Skin epidermis (tissue), 12 donors: ENCODE measurements at regions not wholly inside any gene's neighbourhood (a gene's known extent, or its start where the extent isn't known, plus 50 kb on each side); places are given as distances from the start of the nearest gene placed in this dataset.
"Not testable (repeated sequence)": the region's sequence is repeated elsewhere in the genome, so short reads cannot be mapped to it uniquely, and the experiment has no call there.

Source experiments
- H3K27ac ChIP-seq, 21 experiments: fragments of 200-600 bp; sonication (generic) in 11 of 21; one replicate each; pipeline ENCODE4 v1.5.0; 2020; ENCODE audit warnings: mild to moderate bottlenecking in 3 of 21, inconsistent platforms in 2 of 21, moderate library complexity in 2 of 21
- H3K4me3 ChIP-seq, 7 experiments: fragments of 200-600 bp; sonication (generic) in 2 of 7; one replicate each; pipeline ENCODE4 v1.5.0; 2020; ENCODE audit warnings: inconsistent platforms in 2 of 7, mild to moderate bottlenecking in 2 of 7, moderate library complexity in 1 of 7

DNA sequence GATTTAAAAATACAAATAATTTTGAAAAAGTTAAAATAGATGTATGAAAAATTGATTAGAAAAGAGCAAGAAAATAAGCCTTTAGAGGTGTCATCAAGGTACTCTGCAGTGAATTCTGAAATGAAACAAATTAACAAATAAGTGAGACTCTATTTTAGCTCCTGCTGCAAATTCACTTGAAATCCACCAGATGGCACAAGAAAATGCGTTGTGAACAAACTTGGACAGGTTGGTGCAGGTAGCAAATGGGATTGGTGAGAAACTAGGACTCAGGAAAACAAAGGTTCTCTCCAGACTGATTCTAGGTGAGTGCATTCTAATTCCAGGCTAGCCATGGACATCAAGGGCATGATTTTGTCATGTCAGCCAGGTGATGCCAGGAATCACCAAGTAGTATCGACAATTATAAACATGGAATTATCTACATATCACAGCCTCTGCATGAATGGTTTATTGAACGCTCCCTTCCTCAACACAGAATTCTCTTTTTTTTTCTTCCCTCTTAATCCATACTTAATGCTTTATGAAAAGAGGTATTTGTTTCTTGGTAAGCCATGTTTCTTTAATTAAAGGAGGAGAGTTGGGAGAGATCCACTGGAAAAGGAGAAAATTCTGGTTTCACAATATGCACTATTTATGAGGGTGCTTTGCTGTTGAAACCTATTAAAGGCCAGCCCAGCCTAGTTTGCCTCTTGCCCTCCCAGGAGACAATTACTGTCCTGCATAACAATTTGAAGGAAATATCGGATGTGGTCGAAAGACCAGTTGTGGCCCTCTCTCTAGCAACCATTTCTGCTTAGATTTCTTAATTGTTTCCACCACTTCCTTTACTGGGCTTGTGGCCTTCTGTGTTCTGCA, 118.1 kb downstream of the ZNF365 start:
- Histone ChIP-seq H3K27ac (peak overlapping the region in 7 of 21 experiments; percentile 3 to 59 (median 32)), H3K4me3 (no peak overlapping the region)

DNA sequence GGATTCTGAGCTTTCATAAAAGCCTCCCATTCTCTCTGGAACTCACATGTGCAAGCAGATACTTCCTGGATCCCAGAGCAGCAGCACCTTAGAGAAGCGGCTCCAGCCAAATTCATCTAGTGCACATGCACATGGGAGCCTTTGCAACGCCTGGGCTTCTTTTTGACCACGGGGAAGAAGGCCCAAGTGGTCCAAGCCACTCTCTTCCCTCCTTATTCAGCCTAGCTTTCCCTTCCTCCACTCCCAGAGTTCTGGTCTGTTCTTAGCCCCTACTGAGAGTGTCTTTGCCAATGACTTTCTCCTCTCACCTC, 118.7 kb downstream of the ZNF365 start:
- no peak overlapping the region for H3K4me3 ChIP-seq
- H3K27ac ChIP-seq = peak overlapping the region in 9 of 21 experiments; percentile 3 to 59 (median 26)

DNA sequence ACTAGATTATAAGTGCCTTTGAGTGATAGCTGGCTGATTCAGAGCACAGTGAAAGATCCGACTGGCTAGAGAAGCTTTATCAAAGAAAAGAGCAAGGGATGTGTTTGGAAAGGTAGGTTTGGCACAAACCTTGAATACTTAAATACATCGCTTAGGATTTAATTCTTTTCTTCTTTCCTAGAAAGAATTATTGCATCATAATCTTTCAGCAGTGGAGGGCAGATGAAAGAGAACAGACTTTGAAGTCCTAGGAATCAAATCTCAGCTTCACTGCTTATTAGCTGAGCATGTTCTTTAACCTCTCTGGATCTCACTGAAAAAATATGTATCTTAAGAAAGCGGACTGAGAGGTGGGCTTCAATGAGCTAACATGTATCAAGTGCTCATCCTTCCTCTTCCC, 122.8 kb downstream of the ZNF365 start:
- H3K27ac ChIP-seq = no peak overlapping the region
- no peak overlapping the region for H3K4me3 ChIP-seq

DNA sequence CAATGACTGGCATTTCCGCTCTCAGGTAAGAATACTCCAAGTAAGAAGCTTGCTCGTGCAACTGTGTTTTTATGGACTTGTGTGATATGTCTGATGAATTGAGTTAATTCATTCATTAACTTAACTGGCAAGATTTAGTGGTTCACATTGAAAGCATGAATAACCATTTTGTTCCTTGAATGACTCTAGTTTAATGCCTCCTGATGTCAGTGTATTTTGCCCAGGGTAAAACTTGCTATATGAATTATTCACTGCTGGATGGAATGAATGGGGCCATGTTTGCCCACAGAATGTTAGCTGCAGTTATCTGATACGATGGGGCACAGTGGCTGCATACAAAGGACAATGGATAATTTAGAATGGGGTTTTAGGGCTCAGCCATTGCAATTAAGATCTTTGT, 124.1 kb downstream of the ZNF365 start:
- H3K4me3 ChIP-seq = no peak overlapping the region
- H3K27ac ChIP-seq = no peak overlapping the region

DNA sequence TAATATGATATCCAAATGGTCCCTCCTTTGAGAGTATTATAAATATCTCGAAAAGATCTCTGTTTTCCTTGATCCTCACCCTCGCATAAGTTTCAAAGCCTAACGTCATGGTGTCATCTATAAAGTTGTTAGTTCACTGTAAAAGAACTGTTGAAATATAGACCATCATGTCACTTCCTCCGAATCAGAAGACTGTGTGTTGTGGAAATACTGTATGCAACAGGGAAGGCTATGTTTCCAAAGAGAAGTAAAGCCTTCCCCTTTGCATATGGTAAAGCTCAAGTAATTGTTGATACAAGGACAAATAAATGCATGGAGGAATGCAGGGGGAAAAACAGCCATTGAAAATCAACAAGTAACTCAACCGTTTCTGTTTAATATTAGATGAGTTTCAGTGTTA, 125.9 kb downstream of the ZNF365 start:
- not testable (repeated sequence) for H3K27ac ChIP-seq, H3K4me3 ChIP-seq

DNA sequence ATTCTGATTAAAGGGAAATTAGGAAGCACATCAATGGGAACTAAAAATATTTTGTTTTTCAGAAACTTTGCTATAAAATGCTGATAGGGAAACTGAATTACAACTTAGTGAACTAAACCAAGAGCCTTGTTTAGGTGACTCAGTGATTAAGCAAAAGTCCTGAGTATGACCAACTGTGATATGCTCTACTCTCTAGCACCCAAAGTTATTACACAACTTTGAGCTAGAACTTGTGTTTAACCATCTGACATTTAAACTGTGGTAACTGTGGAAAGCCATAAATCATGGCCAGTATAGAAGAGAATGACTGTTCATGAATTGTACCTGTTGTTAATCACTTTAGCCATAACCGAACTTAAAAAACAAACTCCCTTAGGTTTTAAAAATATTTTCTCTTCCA, 127.4 kb downstream of the ZNF365 start:
- Histone ChIP-seq H3K27ac (no peak overlapping the region), H3K4me3 (no peak overlapping the region)

DNA sequence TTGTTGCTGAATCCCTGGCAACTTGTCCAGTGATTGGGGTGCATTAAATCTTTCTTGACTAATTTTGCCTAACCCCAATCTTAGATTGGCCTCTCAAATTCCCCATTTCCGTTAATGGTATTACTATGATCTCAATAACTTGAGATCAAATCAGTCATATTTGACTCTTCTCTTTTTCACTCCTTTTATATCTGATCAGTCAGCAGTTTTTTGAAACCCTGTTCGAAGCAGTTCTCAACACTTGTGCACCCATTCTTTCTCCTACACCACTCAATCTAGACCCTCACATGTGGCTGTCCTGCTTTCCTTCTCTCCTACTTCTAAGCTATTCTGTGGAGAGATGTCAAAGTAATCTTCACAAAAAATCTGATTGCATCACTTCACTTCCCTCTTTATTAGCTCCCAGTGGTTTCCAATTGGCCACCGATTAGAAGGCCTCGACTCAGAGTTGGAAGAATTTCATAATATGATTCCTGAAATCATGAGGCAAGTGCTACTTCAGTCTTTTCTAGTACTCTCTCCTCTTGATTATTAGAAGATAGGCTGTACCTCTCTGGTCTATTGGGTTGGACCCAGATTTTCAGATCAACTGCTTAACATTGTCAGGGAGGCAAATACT, 128.9 kb downstream of the ZNF365 start:
- no peak overlapping the region for H3K4me3 ChIP-seq
- H3K27ac ChIP-seq = peak overlapping the region in 1 of 21 experiments; percentile 10

DNA sequence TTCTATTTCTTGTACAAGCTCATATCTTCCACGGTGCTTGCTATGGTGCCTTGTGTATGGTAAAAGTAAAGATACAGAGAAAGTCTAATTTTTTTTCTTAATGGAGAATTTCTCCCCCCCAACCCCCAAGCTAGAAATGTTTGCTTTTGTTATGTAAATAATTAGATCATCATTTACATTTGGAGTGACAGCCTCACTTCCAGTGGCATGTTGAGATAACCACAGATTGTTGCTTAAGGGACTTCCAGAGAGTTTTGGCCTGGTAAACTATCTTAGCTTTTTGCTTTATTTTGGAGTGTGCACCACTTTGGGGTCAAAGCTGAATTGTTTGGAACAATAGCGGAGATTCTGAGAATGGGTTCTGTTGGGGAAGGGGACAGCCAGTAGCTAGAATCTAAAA, 129.7 kb downstream of the ZNF365 start:
- H3K4me3 ChIP-seq = no peak overlapping the region
- H3K27ac ChIP-seq = no peak overlapping the region

DNA sequence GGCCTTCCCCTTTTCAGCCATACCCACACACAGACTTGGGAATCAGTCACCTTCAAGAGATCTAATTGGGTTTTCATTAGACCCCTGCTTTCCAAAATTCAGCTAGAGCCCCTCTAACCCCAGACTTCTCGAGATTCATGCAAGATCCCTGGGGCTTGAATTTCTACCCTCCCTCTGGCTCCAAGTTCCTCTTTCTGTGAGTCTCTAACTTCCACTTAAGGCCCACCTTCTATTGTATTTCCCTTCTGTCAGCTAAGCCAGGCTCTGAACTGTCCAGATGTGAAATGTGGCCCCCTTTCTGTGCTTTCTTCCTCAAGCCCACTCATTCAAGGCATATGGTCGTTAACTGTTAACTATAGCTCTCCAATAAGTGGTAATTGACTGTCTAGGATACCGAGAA, 132.2 kb downstream of the ZNF365 start:
- Histone ChIP-seq H3K27ac (no peak overlapping the region), H3K4me3 (no peak overlapping the region)

DNA sequence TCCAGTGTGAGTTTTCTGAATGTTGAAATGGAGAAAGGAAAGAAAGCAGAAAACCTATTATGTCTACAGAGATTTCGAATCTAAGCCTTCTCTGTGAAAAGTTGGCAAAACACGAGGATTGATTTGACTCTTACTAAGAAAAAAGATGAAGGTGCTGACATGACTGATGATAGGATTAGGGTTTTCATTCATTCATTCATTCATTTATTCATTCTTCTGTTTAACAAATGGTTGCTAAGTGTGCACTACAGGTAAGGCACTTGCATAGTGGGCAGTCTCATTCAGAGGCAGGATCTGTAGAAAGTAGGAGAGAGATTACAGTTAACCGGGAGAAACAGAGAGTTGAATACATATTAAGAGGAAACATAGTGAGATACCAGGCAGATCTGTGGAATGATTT, 137.1 kb downstream of the ZNF365 start:
- Histone ChIP-seq H3K4me3 (no peak overlapping the region), H3K27ac (no peak overlapping the region)

DNA sequence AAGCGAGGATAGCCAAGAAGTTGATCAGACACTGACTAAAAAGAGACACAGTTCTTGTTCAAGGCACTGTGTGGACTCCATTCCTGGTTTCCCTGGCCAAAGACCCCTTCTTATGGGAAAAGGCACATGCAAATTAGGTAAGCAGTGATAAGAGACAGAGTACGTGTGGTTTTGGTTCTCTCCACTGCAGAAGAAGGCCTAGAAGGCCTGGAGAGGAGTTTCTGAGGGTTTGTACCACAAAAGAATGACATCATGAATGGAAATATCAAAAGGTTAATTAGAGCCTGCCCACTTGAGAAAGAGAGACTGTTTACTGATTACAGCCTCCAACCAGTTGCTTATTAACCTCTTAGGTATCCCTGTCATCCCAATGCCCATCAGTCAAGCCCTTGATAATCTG, 137.5 kb downstream of the ZNF365 start:
- Histone ChIP-seq H3K4me3 (no peak overlapping the region), H3K27ac (no peak overlapping the region)

DNA sequence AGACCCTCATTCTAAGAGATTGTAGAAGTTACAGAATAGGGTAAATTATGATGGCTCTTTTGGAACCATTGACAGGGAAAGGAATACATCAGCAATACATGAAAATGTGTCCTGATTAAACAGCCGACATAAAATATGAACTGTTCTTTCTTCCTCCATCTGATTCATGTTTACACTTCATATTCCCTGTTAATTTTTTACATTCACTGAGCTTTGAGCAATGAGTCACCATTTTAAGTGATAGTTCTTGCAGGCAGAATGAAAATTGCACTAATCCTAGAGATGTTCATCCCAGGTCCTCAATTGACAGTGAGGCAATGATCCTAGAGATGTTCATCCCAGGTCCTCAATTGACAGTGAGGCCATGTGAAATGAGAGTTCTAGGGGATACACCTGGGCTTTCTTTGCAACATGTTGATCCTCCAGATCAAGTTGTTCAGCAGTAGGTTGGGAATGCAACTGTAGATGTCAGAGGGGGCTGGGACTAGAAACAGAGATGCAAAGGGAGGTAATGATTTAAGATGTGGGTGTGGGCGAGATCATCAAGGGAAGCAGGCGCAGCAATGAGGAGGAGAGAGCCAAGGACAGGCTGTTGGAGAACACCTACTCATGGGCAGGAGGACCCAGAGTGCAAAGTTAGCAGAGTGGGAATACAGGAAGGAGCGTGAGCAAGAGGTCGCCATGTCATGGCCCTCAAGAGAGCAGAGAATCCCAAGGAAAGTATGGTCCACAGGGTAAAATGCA, 138.7 kb downstream of the ZNF365 start:
- no peak overlapping the region for H3K4me3 ChIP-seq
- no peak overlapping the region for H3K27ac ChIP-seq

DNA sequence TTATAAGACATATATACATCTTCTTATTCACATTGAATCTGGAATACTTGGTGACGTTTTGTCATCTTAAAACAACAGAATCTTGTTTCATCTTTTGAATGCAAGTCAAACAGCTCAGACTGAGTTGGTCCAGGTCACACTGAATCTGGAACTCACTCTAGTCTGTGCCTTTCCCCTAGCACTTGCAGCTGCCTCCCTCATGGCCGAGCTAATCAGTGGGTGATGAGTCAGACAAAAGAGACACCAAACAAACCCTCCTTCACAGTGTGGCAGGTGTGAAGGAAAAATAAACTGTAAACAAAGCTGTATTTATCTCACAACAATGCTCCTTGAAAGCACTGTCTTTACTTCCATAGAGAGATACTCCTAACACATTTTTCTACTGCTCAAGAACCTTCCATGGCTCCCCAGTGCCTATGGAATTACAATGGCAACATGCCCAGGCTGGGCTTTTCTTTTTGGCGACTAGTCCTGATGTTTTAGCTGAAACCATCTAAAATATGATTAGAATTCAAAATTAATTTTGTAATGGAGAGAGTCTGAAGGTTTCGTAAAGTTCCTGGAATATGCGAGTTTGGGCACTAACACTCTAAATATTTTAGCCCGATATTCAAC, 140.0 kb downstream of the ZNF365 start:
- no peak overlapping the region for H3K27ac ChIP-seq
- H3K4me3 ChIP-seq = no peak overlapping the region

DNA sequence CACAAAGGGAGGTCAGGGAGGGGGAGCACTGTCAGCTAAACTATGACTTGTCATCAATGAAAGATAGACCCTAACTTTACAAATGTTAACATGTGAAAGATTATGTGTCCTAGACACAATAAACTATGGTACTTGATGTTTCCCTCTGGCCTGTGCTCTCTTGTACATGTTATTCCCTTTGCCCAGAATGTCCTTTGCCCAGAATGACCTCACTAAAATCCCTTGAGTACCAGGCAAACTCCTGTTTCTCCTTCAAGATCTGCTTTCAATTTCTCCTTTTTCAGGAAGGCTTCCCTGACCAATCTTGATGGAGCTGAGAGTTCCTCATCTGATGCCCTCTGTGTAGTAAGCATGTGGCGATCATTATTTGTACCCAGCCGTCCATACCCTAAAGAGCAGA, 143.1 kb downstream of the ZNF365 start:
- no peak overlapping the region for H3K27ac ChIP-seq

DNA sequence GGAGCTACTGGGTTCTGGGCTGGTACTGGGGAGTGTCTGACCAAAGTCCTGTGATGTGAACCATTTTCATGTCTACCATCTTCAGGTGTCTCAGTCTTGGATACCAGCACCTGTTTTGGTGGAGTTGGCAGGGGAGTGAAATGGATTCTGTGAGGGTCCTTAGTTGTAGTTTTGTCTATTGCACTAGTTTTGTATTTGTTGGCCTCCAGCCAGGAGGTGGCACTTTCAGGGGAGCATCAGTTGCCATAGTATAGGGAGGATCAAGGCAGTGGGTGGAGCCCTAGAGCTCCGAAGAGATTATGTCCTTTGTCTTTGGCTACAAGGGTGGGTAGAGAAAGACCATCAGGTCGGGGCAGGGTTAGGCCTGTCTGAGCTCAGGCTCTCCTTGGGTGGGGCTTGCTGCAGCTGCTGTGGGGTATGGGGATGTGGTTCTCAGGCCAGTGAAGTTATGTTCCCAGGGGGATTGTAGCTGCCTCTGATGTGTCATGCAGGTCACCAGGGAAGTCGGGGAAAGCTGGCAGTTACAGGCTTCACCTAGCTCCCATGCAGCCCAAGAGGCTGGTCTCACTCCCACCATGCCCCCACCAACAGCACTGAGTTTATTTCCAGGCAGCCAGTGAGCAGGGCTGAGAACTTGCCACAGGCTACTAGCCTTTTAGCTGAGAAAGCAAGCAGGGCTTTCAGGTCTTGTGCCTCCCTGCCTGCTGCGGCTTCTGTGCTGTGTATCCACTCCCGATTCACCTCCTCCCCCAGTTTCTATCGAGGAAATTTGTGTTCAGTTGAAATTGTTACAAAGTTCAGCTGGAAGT, 153.1 kb downstream of the ZNF365 start:
- no peak overlapping the region for H3K4me3 ChIP-seq
- peak overlapping the region in 3 of 21 experiments; percentile 48 to 61 (median 56) for H3K27ac ChIP-seq

More for the DNA sequence above, 143.1 kb downstream of the ZNF365 start:
- no peak overlapping the region for H3K4me3 ChIP-seq

DNA sequence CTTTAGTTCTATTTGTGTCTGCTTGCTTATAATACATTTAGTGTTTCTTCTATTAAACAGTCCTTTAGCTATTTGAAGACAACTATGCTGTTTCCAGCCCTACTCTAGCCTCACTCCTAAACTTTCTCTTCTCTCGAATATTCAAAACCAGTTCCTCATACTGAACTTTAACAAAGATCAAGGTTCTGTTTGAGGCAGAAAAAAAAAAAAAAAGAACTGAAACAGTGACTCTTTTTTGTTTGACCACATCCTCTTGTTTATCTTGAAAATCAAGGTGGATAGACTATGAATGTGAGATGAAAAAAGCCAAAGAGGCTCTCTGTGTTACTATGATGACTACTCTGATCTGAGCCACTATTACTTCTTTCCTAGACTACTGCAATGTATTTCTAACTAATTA, 154.3 kb downstream of the ZNF365 start:
- H3K4me3 ChIP-seq = no peak overlapping the region

DNA sequence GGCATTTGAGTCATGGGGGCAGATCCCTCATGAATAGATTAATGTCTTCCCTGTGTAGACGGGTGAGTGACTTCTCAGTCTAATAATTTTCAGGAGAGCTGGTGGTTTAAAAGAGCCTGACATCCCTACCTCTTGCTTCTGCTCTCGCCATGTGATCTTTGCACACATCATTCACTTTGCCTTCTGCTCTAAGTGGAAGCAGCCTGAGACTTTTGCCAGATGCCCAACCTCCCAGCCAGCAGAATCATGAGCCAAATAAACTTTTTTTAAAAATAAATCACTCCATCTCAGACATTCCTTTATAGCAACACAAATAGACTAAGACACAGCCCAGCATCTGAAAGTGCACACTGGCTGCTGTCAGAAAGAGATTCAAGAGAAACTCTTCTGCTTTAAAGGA, 155.2 kb downstream of the ZNF365 start:
- H3K4me3 ChIP-seq = no peak overlapping the region
- peak overlapping the region in 1 of 21 experiments; percentile 52 for H3K27ac ChIP-seq

More for the DNA sequence above, 154.3 kb downstream of the ZNF365 start:
- peak overlapping the region in 3 of 21 experiments; percentile 48 to 61 (median 56) for H3K27ac ChIP-seq

DNA sequence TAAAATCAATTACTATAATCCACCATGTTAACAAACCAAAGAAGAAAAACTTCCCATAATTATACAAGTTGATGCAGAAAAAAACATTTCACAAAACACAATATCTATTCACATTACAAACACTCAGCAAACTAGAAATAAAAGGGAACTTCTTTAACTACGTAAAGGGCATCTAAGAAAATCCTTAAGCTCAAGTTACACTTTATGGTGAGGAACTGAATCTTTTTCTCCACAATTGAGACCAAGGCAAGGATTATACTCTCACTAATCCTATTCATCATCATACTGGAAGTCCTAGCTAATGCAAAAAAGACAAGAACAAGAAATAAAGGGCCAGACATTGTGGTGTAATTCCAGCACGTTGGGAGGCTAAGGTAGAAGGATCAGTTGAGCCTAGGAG, 159.9 kb downstream of the ZNF365 start:
- no peak overlapping the region for H3K4me3 ChIP-seq
- no peak overlapping the region for H3K27ac ChIP-seq

DNA sequence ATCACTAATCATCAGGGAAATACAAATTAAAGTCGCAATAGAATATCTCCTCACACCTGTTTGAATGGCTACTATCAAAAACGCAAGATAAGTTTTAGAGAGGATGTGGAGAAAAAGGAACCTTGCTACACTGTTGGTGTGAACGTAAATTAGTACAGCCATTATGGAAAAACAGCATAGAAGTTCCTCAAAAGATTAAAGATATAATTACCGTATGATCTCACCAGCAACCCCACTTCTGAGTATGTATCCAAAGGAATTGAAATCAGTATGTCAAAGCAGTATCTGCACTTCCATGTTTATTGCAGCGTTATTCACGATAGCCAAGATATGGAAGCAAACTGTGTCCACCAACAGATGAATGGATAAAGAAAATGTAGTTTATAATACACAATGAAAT, 164.4 kb downstream of the ZNF365 start:
- no peak overlapping the region for H3K4me3 ChIP-seq
- no peak overlapping the region for H3K27ac ChIP-seq

DNA sequence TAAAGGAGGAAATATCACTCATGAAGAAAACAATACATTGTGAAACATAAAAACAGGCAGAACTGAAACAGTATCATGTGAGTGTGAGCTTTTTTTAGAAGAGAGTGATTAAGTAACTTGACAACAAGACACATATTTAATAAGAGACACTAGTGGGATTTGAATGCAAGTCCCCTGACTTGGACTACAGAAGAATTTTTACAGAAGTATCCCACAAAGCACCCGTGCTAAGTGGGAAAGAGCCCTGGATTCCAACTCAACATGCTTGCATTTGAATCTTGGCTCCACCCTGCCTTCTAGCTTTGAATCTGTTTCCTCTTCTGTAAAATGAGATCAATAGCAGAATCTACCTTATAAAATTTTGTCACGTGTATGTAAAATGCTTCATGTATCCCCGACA, 166.2 kb downstream of the ZNF365 start:
- Histone ChIP-seq H3K27ac (peak overlapping the region in 2 of 21 experiments; percentile 53 to 55), H3K4me3 (no peak overlapping the region)
